ENCODE measurements at regions not wholly inside any gene's neighbourhood (a gene's known extent, or its start where the extent isn't known, plus 50 kb on each side); places are given as distances from the start of the nearest gene placed in this dataset.

DNA sequence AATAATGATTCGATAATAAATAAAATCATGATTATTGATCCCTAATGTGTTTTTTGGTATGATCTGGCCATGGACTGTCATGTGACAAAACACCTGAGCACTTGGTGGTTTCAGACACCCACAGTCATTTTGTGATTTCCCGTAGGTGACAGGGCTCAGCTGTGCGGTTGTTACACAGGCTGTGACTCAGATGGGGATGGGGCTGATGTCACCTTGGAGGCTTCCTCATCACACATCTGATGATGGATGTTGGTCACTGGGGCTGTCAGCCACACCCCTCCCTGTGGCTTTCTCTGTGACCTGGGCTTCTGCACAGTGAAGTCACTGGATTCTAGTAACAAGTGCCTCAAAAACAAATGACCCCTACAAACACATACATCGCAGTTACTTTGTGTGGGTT is 995.1 kb downstream of the BRD1 start:
- Histone ChIP-seq H3K27me3 (ENCODE audit: insufficient read depth, low read length) (no peaks in the 10 kb centered on the region), H3K36me3 (ENCODE audit: insufficient read depth, low read depth, low read length) (no peaks in the 10 kb centered on the region), H3K9ac (ENCODE audit: low read depth, low read length) (no peak overlapping the region), H3K9me3 (ENCODE audit: insufficient read depth, low read depth, low read length) (peaks cover 18% of the 10 kb centered on the region; the same call in 1 of the 2 replicates), H3K4me3 (ENCODE audit: low read length) (no peak overlapping the region), H3K27ac (ENCODE audit: low read length) (no peak overlapping the region), H3K4me1 (ENCODE audit: insufficient read depth, low read length) (no peaks in the 10 kb centered on the region)

DNA sequence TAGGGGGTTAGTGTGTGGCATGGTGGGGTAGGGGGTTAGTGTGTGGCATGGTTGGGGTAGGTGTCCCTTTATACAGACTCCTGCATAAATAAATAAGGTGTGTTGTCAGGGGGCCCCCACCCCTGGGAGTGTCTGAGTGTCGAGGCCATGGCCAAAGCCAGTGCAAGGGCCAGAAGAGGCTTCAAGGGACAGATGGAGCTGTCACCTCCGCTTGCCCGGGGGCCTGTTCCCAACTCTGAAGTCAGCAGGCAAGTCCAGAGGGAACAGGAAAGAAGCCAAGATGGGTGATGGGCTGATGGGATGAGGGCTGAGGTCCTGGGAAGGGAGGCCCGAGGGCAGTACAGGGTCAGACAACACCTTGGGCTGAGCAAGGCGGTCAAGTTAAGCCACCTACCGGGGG is 997.8 kb downstream of the BRD1 start:
- no peak overlapping the region for H3K27ac ChIP-seq (ENCODE audit: low read length)
- H3K4me3 ChIP-seq (ENCODE audit: low read length) = no peak overlapping the region

DNA sequence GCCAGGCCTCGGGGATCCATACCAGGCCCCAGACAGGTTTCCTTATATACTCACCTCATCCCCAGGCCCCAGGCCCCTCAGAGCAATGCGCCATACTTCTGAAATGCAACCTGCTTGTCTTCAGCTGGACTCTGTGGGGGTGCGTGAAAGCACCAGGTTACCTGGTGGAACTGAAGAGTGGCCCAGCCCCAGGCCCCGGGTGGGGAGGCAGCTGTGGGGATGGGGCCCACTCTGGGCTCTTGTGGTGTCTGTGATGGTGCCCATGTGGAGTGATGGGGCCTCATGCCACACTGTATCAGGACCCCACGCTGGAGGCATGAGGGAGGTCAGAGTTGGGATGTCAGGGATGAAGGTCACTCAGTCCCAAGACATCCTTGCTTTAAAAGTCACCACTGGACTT is 999.0 kb downstream of the BRD1 start:
- Histone ChIP-seq H3K9ac (ENCODE audit: low read depth, low read length) (no peak overlapping the region), H3K9me3 (ENCODE audit: insufficient read depth, low read depth, low read length) (peaks cover 18% of the 10 kb centered on the region; the same call in 1 of the 2 replicates), H3K4me1 (ENCODE audit: insufficient read depth, low read length) (no peaks in the 10 kb centered on the region), H3K27me3 (ENCODE audit: insufficient read depth, low read length) (no peaks in the 10 kb centered on the region), H3K36me3 (ENCODE audit: insufficient read depth, low read depth, low read length) (no peaks in the 10 kb centered on the region), H3K27ac (ENCODE audit: low read length) (no peak overlapping the region), H3K4me3 (ENCODE audit: low read length) (no peak overlapping the region)

More for the DNA sequence above, 997.8 kb downstream of the BRD1 start:
- no peaks in the 10 kb centered on the region for H3K4me1 ChIP-seq (ENCODE audit: insufficient read depth, low read length)
- peaks cover 18% of the 10 kb centered on the region; the same call in 1 of the 2 replicates for H3K9me3 ChIP-seq (ENCODE audit: insufficient read depth, low read depth, low read length)
- H3K9ac ChIP-seq (ENCODE audit: low read depth, low read length) = no peak overlapping the region
- H3K36me3 ChIP-seq (ENCODE audit: insufficient read depth, low read depth, low read length) = no peaks in the 10 kb centered on the region
- no peaks in the 10 kb centered on the region for H3K27me3 ChIP-seq (ENCODE audit: insufficient read depth, low read length)

DNA sequence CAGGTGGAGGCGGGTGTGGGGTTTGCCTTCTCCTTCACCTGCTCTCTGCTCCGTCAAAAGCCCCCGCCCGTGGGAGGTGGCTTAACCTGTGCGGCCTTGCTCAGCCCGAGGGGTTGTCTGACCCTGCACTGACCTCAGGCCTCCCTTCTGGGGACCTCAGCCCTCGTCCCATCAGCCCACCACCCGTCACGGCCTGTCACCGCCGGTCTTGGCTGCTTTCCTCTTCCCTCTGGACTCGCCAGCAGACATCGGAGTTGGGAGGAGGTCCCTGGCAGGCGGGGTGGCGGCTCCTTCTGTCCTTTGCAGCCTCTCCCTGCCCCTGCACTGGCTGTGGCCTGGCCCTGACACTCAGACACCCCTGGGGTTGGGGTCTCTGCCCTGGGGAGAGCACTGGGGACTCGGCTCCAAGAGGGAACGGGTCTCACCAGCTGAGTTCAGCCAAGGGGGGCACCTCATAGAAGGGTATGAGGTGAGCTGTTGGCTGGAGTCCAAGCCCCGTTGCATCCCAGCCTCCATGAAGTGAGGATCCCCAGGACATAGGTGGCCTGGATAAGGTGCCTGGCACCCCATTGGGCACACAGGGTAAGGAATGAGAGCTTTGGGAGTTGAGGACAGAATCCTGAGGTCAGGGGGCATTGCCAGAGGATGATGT is 999.6 kb downstream of the BRD1 start:
- Histone ChIP-seq H3K4me1 (ENCODE audit: insufficient read depth, low read length) (no peaks in the 10 kb centered on the region), H3K9ac (ENCODE audit: low read depth, low read length) (no peak overlapping the region), H3K4me3 (ENCODE audit: low read length) (no peak overlapping the region), H3K36me3 (ENCODE audit: insufficient read depth, low read depth, low read length) (no peaks in the 10 kb centered on the region), H3K27me3 (ENCODE audit: insufficient read depth, low read length) (no peaks in the 10 kb centered on the region), H3K9me3 (ENCODE audit: insufficient read depth, low read depth, low read length) (peaks cover 18% of the 10 kb centered on the region; the same call in 1 of the 2 replicates), H3K27ac (ENCODE audit: low read length) (no peak overlapping the region)

DNA sequence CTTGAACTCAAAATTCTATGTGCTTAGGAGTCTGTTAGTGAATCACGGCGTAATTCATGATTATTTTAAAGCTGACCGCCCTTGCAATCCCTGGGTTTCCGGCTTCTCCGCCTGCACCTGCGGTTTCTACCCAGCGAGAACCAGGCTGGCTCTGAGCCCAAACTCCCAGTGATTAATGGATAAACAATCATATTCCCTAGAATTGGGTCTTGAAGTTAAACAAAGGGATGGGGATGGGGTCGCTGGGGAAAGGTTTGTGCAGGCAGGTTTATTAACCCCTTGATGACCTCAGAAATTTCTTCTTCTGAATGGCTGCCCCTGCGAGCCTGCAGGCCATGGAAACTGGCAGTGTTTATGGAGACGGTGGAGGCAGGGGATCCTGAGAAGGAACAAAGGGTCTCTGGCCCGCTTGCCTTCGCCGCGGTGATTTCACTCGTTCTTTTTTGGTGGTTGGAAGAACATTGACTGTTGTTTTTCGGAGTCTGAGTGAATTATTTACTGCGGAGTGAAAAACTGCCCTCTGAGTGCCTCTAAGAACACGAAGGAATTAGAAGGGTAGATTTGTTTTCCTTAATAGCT is 1000.3 kb downstream of the BRD1 start:
- H3K27ac ChIP-seq (ENCODE audit: low read length) = no peak overlapping the region
- peaks cover 14% of the 10 kb centered on the region; the same call in 1 of the 2 replicates for H3K9me3 ChIP-seq (ENCODE audit: insufficient read depth, low read depth, low read length)
- no peaks in the 10 kb centered on the region for H3K4me1 ChIP-seq (ENCODE audit: insufficient read depth, low read length)
- no peaks in the 10 kb centered on the region for H3K36me3 ChIP-seq (ENCODE audit: insufficient read depth, low read depth, low read length)
- H3K27me3 ChIP-seq (ENCODE audit: insufficient read depth, low read length) = no peaks in the 10 kb centered on the region
- no peak overlapping the region for H3K4me3 ChIP-seq (ENCODE audit: low read length)
- H3K9ac ChIP-seq (ENCODE audit: low read depth, low read length) = no peak overlapping the region

DNA sequence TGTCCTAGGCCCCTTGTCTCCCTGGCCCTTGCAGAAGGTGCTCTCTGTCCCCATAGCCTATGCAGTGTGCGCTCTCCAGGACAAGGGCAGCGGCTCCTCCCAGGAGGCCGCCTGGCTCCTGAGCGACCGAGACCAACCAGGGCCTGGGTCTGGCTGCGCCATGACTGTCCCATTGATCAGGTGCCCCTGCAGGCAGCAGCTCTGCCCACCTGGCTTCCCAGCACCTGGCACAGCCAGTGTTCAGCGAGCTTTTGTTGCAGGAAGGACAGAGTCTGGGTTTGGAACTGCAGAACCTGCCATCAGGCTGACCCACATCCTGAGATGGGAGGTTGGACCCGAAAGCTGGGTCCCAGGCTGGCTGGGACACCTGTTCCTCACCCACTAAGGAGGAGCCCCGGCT is 1001.1 kb downstream of the BRD1 start:
- no peak overlapping the region for H3K4me3 ChIP-seq (ENCODE audit: low read length)
- no peak overlapping the region for H3K9ac ChIP-seq (ENCODE audit: low read depth, low read length)
- H3K27me3 ChIP-seq (ENCODE audit: insufficient read depth, low read length) = no peaks in the 10 kb centered on the region
- peaks cover 7% of the 10 kb centered on the region; the same call in 1 of the 2 replicates for H3K9me3 ChIP-seq (ENCODE audit: insufficient read depth, low read depth, low read length)
- no peak overlapping the region for H3K27ac ChIP-seq (ENCODE audit: low read length)
- no peaks in the 10 kb centered on the region for H3K36me3 ChIP-seq (ENCODE audit: insufficient read depth, low read depth, low read length)
- no peaks in the 10 kb centered on the region for H3K4me1 ChIP-seq (ENCODE audit: insufficient read depth, low read length)

DNA sequence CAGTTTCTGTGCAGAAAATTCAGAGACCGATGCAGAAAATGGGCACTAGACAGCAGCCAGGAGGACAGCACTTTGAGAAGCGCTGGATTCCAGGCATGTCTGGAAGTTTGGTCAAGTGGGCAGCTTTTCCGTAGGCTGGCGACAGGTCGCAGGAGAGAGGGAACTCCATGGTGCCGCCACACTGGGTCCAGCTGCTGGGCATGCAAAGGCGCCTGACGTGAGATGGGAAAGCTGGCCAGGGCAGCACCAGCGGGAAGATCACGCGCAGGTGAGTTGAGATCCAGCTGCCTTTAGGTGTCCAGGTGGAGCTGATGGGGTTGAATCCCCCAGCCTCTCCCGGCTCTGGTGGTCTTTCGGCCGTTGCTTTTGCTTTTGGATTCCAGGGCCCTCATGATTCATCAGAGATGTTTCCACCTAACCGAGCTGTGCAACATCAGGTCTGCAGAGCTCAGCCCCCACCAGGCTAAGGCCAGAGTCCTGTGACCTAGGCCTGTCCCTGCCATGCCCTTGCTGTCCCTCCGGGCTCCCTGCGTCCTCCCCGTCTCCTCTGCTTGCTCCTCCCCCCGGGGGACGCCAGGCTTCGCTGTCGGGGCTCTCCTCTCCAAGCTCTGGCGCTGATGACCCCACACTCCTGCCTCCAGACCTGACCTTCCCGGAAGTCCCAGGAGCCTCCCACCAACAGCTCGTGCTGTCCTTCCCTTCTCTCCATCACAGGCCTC is 1001.7 kb downstream of the BRD1 start:
- H3K9ac ChIP-seq (ENCODE audit: low read depth, low read length) = no peak overlapping the region
- no peak overlapping the region for H3K27ac ChIP-seq (ENCODE audit: low read length)
- H3K9me3 ChIP-seq (ENCODE audit: insufficient read depth, low read depth, low read length) = peaks cover under 1% of the 10 kb centered on the region; the same call in 1 of the 2 replicates
- no peak overlapping the region for H3K4me3 ChIP-seq (ENCODE audit: low read length)
- no peaks in the 10 kb centered on the region for H3K27me3 ChIP-seq (ENCODE audit: insufficient read depth, low read length)
- no peaks in the 10 kb centered on the region for H3K4me1 ChIP-seq (ENCODE audit: insufficient read depth, low read length)
- no peaks in the 10 kb centered on the region for H3K36me3 ChIP-seq (ENCODE audit: insufficient read depth, low read depth, low read length)

DNA sequence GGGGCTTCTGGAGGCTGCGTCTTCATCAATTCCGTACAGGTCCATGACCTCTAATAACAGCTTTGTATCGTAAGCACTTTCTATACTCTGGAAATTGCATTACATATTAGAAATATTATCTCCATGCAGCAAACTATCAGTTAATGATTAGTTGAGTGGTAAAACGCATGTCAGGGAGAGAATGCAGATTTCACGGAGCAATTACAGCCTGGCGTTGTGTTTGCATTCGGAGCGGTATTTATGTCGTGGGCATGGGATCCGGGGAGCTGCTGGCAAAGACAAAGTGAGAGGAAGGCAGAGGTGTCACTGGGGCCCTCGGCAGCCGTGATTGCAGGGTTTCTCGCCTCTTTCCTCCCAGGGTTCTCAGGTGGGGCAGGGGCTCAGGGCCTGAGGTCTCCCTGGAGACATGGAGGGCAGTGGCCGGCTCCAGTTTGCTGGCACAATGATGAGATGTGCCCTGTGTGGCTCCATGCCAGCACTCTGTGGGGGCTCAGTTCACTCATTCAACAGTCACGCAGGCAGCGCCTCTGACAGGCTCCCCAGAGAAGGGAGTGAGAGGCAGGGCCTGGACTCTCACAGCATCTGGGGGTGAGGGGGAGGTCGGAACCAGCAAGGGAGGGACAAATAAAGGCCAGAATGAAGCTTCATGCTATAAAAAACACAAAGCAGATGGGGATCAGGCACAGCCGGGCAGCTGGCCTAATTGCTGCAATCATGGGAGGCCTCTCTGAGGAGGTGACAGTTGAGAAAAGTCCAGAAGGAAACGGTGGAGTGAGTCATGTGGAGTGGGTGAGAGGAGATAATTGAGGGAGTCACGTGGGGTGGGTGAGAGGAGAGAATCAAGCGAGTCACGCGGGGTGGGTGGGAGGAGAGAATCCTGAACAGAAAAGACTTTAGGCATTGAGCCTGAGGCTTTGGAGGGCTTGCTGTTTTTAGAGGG is 1002.7 kb downstream of the BRD1 start:
- Histone ChIP-seq H3K27me3 (ENCODE audit: insufficient read depth, low read length) (no peaks in the 10 kb centered on the region), H3K9ac (ENCODE audit: low read depth, low read length) (no peak overlapping the region), H3K4me1 (ENCODE audit: insufficient read depth, low read length) (no peaks in the 10 kb centered on the region), H3K9me3 (ENCODE audit: insufficient read depth, low read depth, low read length) (no peaks in the 10 kb centered on the region), H3K4me3 (ENCODE audit: low read length) (no peak overlapping the region), H3K27ac (ENCODE audit: low read length) (no peak overlapping the region), H3K36me3 (ENCODE audit: insufficient read depth, low read depth, low read length) (no peaks in the 10 kb centered on the region)

DNA sequence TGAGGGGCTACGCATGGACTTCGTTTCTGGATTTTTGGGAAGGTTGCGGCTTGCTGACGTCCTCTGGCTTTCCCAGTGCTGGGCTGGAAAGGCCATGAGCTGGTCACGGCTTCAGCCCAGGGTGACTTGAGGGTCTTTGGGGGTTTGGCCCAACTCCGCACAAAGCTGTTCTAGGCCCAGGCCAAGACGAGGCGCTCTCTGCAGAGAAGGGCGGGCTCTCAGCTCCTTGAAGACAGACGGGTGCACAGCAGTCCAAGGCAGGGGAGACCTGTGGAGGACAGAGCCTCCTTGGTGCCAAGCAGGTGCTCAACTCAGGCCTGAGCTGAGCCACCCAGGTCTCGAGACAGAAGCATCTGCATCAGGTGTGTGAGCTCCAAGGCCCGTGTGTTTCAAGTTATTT is 1003.7 kb downstream of the BRD1 start:
- no peak overlapping the region for H3K4me3 ChIP-seq (ENCODE audit: low read length)
- H3K9ac ChIP-seq (ENCODE audit: low read depth, low read length) = no peak overlapping the region
- H3K27ac ChIP-seq (ENCODE audit: low read length) = no peak overlapping the region
- H3K27me3 ChIP-seq (ENCODE audit: insufficient read depth, low read length) = no peaks in the 10 kb centered on the region
- H3K4me1 ChIP-seq (ENCODE audit: insufficient read depth, low read length) = no peaks in the 10 kb centered on the region
- H3K36me3 ChIP-seq (ENCODE audit: insufficient read depth, low read depth, low read length) = no peaks in the 10 kb centered on the region
- H3K9me3 ChIP-seq (ENCODE audit: insufficient read depth, low read depth, low read length) = no peaks in the 10 kb centered on the region

DNA sequence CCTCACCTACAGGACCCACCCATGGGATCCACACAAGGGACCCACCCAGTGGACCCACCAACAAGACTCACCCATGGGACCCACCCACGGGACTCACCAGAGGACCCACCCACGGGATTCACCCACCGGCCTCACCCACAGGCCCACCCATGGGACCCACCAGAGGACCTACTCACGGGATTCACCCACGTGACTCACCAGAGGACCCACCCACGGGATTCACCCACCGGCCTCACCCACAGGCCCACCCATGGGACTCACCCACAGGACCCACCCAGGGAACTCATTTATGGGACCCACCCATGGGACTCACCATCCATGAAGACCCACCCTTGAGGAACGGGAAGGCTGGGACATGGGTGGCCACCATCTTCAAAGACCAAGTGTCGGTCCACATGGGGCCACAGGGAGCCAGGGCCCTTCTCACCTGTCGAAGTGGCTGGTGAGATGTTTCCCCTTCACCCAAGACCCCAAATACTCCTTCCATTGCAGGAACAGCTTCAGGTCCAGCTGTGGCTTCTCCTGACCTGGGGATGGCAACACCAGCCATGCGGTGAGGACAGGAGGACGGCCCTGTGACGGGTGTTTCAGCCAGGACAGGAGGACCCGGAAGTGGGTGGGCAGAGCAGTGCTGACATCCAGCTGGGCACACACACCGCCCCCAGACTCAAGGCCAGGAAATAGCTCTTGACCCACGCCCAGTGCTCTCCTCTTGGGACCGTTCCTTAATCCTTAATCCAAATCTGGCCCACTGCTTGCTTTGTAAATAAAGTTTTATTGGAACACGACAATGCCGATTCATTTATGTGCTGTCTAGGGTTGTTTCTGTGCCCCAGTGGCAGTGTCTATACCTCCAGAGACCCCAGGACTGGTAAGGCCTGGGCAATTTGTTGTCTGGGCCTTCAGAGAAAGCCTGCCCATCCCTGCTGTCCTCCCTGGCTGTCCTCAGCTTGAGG is 1005.1 kb downstream of the BRD1 start:
- Histone ChIP-seq H3K27ac (ENCODE audit: low read length) (no peak overlapping the region), H3K4me3 (ENCODE audit: low read length) (no peak overlapping the region), H3K36me3 (ENCODE audit: insufficient read depth, low read depth, low read length) (no peaks in the 10 kb centered on the region), H3K4me1 (ENCODE audit: insufficient read depth, low read length) (no peaks in the 10 kb centered on the region), H3K9me3 (ENCODE audit: insufficient read depth, low read depth, low read length) (no peaks in the 10 kb centered on the region), H3K9ac (ENCODE audit: low read depth, low read length) (no peak overlapping the region), H3K27me3 (ENCODE audit: insufficient read depth, low read length) (no peaks in the 10 kb centered on the region)

All from iPS-20b (cell line).